ENCODE measurements at regions not wholly inside any gene's neighbourhood (a gene's known extent, or its start where the extent isn't known, plus 50 kb on each side); places are given as distances from the start of the nearest gene placed in this dataset.

- TF ChIP-seq, protein P1, sequence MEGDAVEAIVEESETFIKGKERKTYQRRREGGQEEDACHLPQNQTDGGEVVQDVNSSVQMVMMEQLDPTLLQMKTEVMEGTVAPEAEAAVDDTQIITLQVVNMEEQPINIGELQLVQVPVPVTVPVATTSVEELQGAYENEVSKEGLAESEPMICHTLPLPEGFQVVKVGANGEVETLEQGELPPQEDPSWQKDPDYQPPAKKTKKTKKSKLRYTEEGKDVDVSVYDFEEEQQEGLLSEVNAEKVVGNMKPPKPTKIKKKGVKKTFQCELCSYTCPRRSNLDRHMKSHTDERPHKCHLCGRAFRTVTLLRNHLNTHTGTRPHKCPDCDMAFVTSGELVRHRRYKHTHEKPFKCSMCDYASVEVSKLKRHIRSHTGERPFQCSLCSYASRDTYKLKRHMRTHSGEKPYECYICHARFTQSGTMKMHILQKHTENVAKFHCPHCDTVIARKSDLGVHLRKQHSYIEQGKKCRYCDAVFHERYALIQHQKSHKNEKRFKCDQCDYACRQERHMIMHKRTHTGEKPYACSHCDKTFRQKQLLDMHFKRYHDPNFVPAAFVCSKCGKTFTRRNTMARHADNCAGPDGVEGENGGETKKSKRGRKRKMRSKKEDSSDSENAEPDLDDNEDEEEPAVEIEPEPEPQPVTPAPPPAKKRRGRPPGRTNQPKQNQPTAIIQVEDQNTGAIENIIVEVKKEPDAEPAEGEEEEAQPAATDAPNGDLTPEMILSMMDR (conservative IDR thresholded peaks at IDR 0.05) = no peak; the same call in 1 of the 2 replicates
- H3K27ac ChIP-seq = peak overlapping the region; percentile 85
These were observed 207.4 kb upstream of the RUNX1 start for GRCh38 chr21:35256468-35256988.

DNA sequence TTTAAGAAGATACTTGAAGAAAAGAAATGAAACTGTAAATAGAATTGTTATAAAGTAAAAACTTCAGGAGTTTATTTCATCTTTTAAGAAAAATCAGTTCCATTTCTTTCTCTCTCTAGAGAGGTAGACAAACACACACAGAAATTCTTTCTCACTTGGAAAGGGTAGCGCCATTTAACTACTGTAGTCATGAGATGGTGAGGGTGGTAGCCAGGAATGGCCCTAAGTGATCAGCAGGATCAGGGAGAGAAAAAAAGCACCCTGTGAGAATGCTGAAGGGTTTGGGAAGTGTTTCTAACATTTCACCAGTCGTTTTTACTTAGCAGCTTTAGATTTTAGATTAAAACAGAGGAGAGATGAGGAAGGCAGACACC, 205.7 kb upstream of the RUNX1 start:
- peak overlapping the region; percentile 85 for H3K27ac ChIP-seq
- TF ChIP-seq, protein P1 (conservative IDR thresholded peaks at IDR 0.05) = no peak

GRCh38 chr21:35254006-35254764, 205.1 kb upstream of the RUNX1 start:
- peak overlapping the region; percentile 85 for H3K27ac ChIP-seq
- TF ChIP-seq, protein P1 (conservative IDR thresholded peaks at IDR 0.05) = no peak

DNA sequence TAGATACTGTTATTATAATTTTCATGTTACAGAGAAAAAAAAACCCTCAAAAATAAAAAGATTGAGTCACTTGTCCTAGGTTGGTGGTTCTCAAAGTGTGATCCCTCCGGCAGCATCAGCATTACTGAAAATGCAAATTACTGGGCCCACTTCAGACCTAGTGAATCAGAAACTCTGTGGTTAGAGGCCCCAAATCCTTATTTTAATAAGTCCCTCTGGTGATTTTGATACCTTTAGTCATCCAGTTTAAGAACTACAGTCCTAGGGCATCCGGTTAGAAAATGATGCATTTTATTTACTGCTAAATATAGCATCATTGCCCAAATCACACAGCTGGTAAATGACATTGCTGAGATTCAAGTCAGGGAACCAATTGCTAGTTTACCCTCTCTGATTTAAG, 203.7 kb upstream of the RUNX1 start:
- no peak overlapping the region; the same call in 1 of the 2 replicates for H3K27ac ChIP-seq
- TF ChIP-seq, protein P1 (conservative IDR thresholded peaks at IDR 0.05) = no peak

- H3K27ac ChIP-seq = peak overlapping the region; percentile 81
These were observed 200.5 kb upstream of the RUNX1 start for GRCh38 chr21:35249636-35250035.

DNA sequence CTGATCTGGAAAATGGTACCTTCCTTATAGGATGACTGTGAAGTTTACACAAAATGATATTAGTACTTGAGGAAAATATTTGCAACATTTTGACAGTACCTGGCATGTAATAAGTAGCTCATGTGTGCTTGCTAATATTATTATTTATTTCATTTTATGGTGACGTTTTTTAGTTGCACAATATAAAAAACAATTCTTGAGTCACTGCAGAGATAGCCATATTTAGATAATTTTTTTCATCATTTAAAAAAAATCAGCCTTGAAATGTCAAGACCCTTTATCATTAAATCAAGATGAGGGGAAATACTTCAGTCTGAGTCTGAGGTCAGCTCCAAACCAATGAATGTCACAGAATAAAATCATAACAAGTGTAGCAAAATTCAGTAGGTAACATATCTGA, 196.8 kb upstream of the RUNX1 start:
- no peak overlapping the region for H3K27ac ChIP-seq

More at GRCh38 chr21:35249636-35250035, 200.5 kb upstream of the RUNX1 start:
- TF ChIP-seq, protein P1 (conservative IDR thresholded peaks at IDR 0.05) = no peak

DNA sequence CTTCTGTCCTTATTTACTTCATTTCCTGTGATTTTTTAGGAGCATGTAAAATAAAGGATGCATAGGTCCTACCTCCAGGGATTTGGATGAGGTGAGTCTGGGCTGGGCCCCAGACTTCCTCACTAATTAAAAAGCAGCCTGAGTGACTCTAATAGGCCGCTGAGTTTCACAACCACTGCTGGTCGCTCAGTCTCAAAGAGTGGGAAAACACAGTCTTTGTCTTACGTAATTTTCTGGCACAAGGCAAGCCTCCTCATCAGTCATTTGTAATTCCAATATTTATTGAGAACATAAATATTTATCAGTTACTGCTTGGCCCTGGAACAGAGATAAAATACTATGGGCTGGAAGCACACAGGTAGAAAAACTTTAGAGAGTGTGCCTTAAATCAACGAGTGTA, 195.4 kb upstream of the RUNX1 start:
- H3K27ac ChIP-seq = peak overlapping the region; percentile 18
- TF ChIP-seq, protein P1 (conservative IDR thresholded peaks at IDR 0.05) = no peak

More for the DNA sequence above, 196.8 kb upstream of the RUNX1 start:
- TF ChIP-seq, protein P1 (conservative IDR thresholded peaks at IDR 0.05) = no peak

All from VCaP (cell line).